Keratinocyte (primary cell): ENCODE measurements at regions not wholly inside any gene's neighbourhood (a gene's known extent, or its start where the extent isn't known, plus 50 kb on each side); places are given as distances from the start of the nearest gene placed in this dataset.

Experiments
- DNase-seq: peaks from one replicate; pipeline ENCODE4 v3.0.0-alpha.2; 2011; ENCODE audit warnings: low read depth, missing footprints, low spot score
- FAIRE-seq: peaks from 2 replicates; lab custom pipeline; 2011; peaks lifted over from hg19 to GRCh38; lab: Jason Lieb, UNC
- H2AFZ ChIP-seq: 2 replicates; pipeline ENCODE4 v1.6.0; 2012; ENCODE audit warnings: low read length, control low read depth, inconsistent platforms; ENCODE audit not compliant: control insufficient read depth
- H3K27ac ChIP-seq: 2 replicates; pipeline ENCODE4 v1.5.1; 2011; ENCODE audit warnings: low read length; ENCODE audit not compliant: control insufficient read depth, insufficient read depth
- H3K27me3 ChIP-seq: 3 replicates; pipeline ENCODE4 v1.6.0; 2011; ENCODE audit warnings: low read length; ENCODE audit not compliant: control insufficient read depth, insufficient read depth; ENCODE audit errors: extremely low read depth
- H3K36me3 ChIP-seq, 2 experiments: 2 replicates in 1 of 2; 3 replicates in 1 of 2; pipeline ENCODE4 v1.5.1; 2011; ENCODE audit warnings: low read length in 2 of 2, mild to moderate bottlenecking in 1 of 2; ENCODE audit not compliant: control insufficient read depth in 2 of 2, insufficient read depth in 2 of 2; ENCODE audit errors: extremely low read depth in 1 of 2
- H3K4me1 ChIP-seq: 3 replicates; pipeline ENCODE4 v1.5.1; 2011; ENCODE audit warnings: low read length; ENCODE audit not compliant: control insufficient read depth, insufficient read depth; ENCODE audit errors: extremely low read depth
- H3K4me2 ChIP-seq: 3 replicates; pipeline ENCODE4 v1.6.0; 2011; ENCODE audit warnings: low read depth, low read length; ENCODE audit not compliant: control insufficient read depth, insufficient read depth; ENCODE audit errors: extremely low read depth
- H3K4me3 ChIP-seq, 3 experiments: fragments of 200-600 bp in 1 of 3; sonication (generic) in 1 of 3; 2 replicates in 2 of 3; 3 replicates in 1 of 3; pipeline ENCODE4 v1.5.1; 2011 to 2016; ENCODE audit warnings: low read length in 3 of 3, mild to moderate bottlenecking in 3 of 3, control low read depth in 2 of 3, inconsistent platforms in 1 of 3, low read depth in 1 of 3, mixed read lengths in 1 of 3, mixed run types in 1 of 3, moderate library complexity in 1 of 3; ENCODE audit not compliant: control insufficient read depth in 2 of 3, insufficient read depth in 2 of 3; ENCODE audit errors: extremely low read depth in 1 of 3
- H3K79me2 ChIP-seq: 2 replicates; pipeline ENCODE4 v1.6.0; 2012; ENCODE audit warnings: low read length; ENCODE audit not compliant: control insufficient read depth, insufficient read depth
- H3K9ac ChIP-seq: 3 replicates; pipeline ENCODE4 v1.6.0; 2011; ENCODE audit warnings: low read length; ENCODE audit not compliant: control insufficient read depth, insufficient read depth; ENCODE audit errors: extremely low read depth
- H3K9me1 ChIP-seq: 3 replicates; pipeline ENCODE4 v1.6.0; 2011; ENCODE audit warnings: low read length; ENCODE audit not compliant: control insufficient read depth, insufficient read depth; ENCODE audit errors: extremely low read depth
- H3K9me3 ChIP-seq: 2 replicates; pipeline ENCODE4 v1.5.1; 2012; ENCODE audit warnings: low read depth, low read length; ENCODE audit not compliant: control insufficient read depth
- H4K20me1 ChIP-seq: 3 replicates; pipeline ENCODE4 v1.6.0; 2011; ENCODE audit warnings: low read length; ENCODE audit not compliant: control insufficient read depth, insufficient read depth; ENCODE audit errors: extremely low read depth
- CTCF ChIP-seq, 3 experiments: IDR thresholded peaks in 1 of 3; conservative IDR thresholded peaks in 1 of 3; optimal IDR thresholded peaks in 1 of 3; 2 replicates in 2 of 3; 3 replicates in 1 of 3; pipeline versions ENCODE3 to v1.5.1; 2011; ENCODE audit warnings: low read length in 3 of 3, mild to moderate bottlenecking in 3 of 3, moderate library complexity in 2 of 3, control low read depth in 1 of 3, inconsistent platforms in 1 of 3; ENCODE audit not compliant: insufficient read depth in 2 of 3; ENCODE audit errors: extremely low read depth in 1 of 3
- EZH2 ChIP-seq: IDR thresholded peaks from one replicate; pipeline ENCODE4 v1.6.1; 2012; ENCODE audit warnings: inconsistent platforms, mild to moderate bottlenecking, low read length, moderate library complexity
- dilution Hi-C: fragments of 300-500 bp; cut with MboI; formaldehyde crosslinking; loops from one replicate; pipeline ENCODE4 v1.7.0; 2020; ENCODE audit warnings: low sequenced_read_pairs; ENCODE audit not compliant: extremely low pct_ligation_motif_present

GRCh38 chr10:128599030-128599429 is 472.8 kb upstream of the MKI67 start:
- no peaks in the 10 kb centered on the region for H3K36me3 ChIP-seq
- H3K9me1 ChIP-seq = no peaks in the 10 kb centered on the region
- no peak overlapping the region for H3K4me3 ChIP-seq
- no peaks in the 10 kb centered on the region for H3K79me2 ChIP-seq
- H3K4me1 ChIP-seq = no peaks in the 10 kb centered on the region
- H3K27me3 ChIP-seq = no peaks in the 10 kb centered on the region
- no peaks in the 10 kb centered on the region for H3K9me3 ChIP-seq
- no peak overlapping the region for H3K4me2 ChIP-seq
- no peak for TF ChIP-seq EZH2
- no peak for TF ChIP-seq CTCF (optimal IDR thresholded peaks at IDR 0.05 in 1 of 3, IDR thresholded peaks at IDR 0.05 in 1 of 3, conservative IDR thresholded peaks at IDR 0.05 in 1 of 3; ENCODE audit: extremely low read depth in 1 of 3, insufficient read depth in 2 of 3, low read length in 3 of 3)
- H3K9ac ChIP-seq = no peak overlapping the region
- DNase-seq = no peak
- no peak overlapping the region for H2AFZ ChIP-seq
- dilution Hi-C loops = no loop called here
- H4K20me1 ChIP-seq = no peaks in the 10 kb centered on the region
- no peak for FAIRE-seq
- no peak overlapping the region for H3K27ac ChIP-seq

- DNase-seq = no peak
- Histone ChIP-seq H4K20me1 (no peaks in the 10 kb centered on the region), H3K27ac (no peak overlapping the region), H3K9me3 (no peaks in the 10 kb centered on the region), H3K9me1 (no peaks in the 10 kb centered on the region), H3K36me3 (no peaks in the 10 kb centered on the region), H3K79me2 (no peaks in the 10 kb centered on the region), H3K9ac (no peak overlapping the region), H2AFZ (no peak overlapping the region), H3K4me1 (no peaks in the 10 kb centered on the region), H3K27me3 (no peaks in the 10 kb centered on the region), H3K4me3 (no peak overlapping the region), H3K4me2 (no peak overlapping the region)
- dilution Hi-C loops = no loop called here
- no peak for TF ChIP-seq CTCF (optimal IDR thresholded peaks at IDR 0.05 in 1 of 3, IDR thresholded peaks at IDR 0.05 in 1 of 3, conservative IDR thresholded peaks at IDR 0.05 in 1 of 3; ENCODE audit: extremely low read depth in 1 of 3, insufficient read depth in 2 of 3, low read length in 3 of 3)
- no peak for TF ChIP-seq EZH2
- FAIRE-seq = no peak
Measured at GRCh38 chr10:128599538-128599937, 473.3 kb upstream of the MKI67 start.
